ENCODE measurements at regions not wholly inside any gene's neighbourhood (a gene's known extent, or its start where the extent isn't known, plus 50 kb on each side); places are given as distances from the start of the nearest gene placed in this dataset.

GRCh38 chr2:116877274-116877673 lies 937.2 kb upstream of the DDX18 start:
- TF ChIP-seq CTCF (IDR thresholded peaks at IDR 0.05; ENCODE audit: borderline replicate concordance, extremely low read depth, low read length, poor library complexity, severe bottlenecking) (no peak), EZH2 (IDR thresholded peaks at IDR 0.05; ENCODE audit: borderline replicate concordance, low read depth, low read length, severe bottlenecking) (no peak)

Measured in DND-41 (cell line).